Heart left ventricle (tissue), 13 donors: ENCODE measurements at regions not wholly inside any gene's neighbourhood (a gene's known extent, or its start where the extent isn't known, plus 50 kb on each side); places are given as distances from the start of the nearest gene placed in this dataset.

Experiments used
- CTCF ChIP-seq, 12 donors: fragments of 200-600 bp; sonication (generic) in 4 of 12; IDR thresholded peaks; one replicate each; pipeline versions ENCODE4 v1.5.0 to v1.8.0; 2018 to 2022; ENCODE audit warnings: antibody characterized with exemption in 12 of 12, mild to moderate bottlenecking in 5 of 12
- POLR2A ChIP-seq, 2 donors: fragments of 450-650 bp; IDR thresholded peaks; one replicate each; pipeline ENCODE4 v1.6.1; 2017; ENCODE audit warnings: antibody characterized with exemption in 2 of 2, mild to moderate bottlenecking in 2 of 2, moderate library complexity in 2 of 2
- donor health status: ischemic (EF 13 %, LVEDD 7.1; RV severe dilation, severe dysfunction).
- donor health status: DM: no; HTN: yes; CAD: no.
- donor health status: DM: no; HTN: no; CAD: no.
- donor health status: ischemic (EF 25% LVEDD 6.9; RV normal size, moderate dysfunction).
- donor health status: ischemic (EF 25% LVEDD 5.7; RV mildly dilated, moderate dysfunction).
- donor health status: ischemic (EF 35%, LVEDD 5.7; RV mildly dilated, moderate dysfunction).
- donor health status: nonischemic (EF 11% LVEDD 7.7; RV severe dilation, severe dysfunction).
- donor health status: DM: yes; HTN: yes; CAD: no.
- donor health status: PGD.
- donor health status: ischemic (EF 29% LVEDD 5.4; RV normal size, mild dysfunction).
- donor health status: nonischemic (EF 23%, LVEDD 6.1; RV moderate dilation, normal function).

DNA sequence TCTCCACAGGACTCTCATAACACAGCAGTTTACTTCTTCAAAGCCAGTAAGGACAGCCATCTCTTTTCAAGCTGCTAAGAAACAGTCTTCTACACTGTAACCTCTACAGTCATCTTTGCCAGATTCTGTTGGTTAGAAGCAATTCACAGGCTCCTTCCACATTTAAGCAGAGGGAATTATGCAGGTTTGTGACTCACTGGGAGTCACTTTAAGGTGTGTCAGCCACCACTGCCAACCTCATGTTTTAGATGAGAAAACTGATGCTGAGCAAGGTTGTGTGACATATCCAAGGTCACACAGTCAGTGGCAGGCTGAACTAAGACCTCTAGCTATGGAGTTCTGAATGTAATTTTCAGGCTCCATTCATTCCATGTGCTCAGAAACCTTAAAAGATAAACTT is 143.5 kb downstream of the QDPR start:
- no peak for TF ChIP-seq CTCF (IDR thresholded peaks at IDR 0.05)
- no peak for TF ChIP-seq POLR2A (IDR thresholded peaks at IDR 0.05)
